ENCODE measurements at regions not wholly inside any gene's neighbourhood (a gene's known extent, or its start where the extent isn't known, plus 50 kb on each side); places are given as distances from the start of the nearest gene placed in this dataset.

DNA sequence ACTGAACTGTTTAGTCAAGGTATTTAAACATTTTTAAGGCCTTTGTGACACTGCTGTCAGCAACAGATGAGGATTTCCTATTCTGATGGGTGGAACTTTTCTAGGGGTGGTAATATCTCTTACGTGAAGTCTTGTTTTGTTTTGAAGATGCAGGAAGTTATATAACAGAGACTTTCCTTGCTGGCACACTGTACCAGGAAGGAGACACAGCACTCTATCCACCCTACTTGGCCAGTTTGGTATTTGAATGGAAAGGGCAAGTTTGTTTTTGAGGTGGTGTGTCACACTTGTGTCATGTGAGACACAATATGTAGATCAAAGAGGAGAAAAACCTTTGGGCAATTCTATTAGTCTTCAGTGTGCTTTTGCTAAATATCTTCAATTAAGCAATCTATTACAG is 51.6 kb upstream of the SRP54 start:
- peak in 1 of 3 donors; percentile 21 for DNase-seq (ENCODE audit: low read depth in 2 of 3, low spot score in 1 of 3)

DNA sequence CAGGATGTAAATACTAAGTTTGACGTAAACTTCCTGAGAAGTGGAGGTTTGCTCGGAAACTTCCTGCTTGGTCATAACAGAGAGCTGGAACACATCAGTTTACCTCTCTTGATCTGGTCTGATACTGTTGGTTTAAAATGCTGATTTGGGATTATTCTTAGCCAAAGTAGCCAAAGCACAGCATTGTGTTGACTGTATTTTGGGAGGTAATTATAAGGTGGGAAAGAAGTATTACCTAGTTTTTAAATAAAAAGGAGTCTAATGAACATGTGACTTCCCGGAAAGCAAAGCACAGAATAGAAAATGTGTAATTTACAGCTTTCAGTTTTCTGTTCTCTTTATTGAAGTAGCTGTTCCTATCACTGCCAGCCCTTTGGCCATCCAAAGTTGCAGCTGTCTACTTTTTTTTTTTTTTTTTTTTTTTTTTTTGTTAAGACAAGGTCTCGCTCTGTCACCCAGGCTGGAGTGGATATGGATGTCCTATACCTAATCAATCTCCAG is 52.2 kb upstream of the SRP54 start:
- DNase-seq (ENCODE audit: low read depth in 2 of 3, low spot score in 1 of 3) = peak in 1 of 3 donors; percentile 31

DNA sequence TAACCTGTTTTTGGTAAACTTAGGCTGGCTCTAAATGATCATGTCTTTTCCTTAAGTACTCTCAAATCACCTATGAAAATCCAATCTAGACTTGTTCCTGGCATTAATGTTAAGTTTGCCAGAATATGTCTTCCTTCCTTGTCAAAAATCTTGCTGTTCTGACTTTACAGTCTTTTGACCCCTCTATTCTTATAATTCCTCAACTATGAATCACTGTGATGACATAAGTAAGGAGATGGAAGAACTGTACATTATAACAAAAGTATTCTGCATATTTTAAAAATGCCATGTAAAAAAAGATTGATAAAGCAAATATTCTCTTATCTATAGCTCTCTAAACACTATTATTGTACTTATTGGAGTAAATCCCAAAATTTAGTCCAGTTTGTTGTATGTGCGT is 51.4 kb upstream of the BAZ1A start:
- no peak for DNase-seq (ENCODE audit: low read depth in 2 of 3, low spot score in 1 of 3)

All from stimulated activated CD4-positive, alpha-beta T cell treated with anti-CD3 and anti-CD28 coated beads, Interleukin-12 subunit alpha, Interleukin-12 subunit beta, amount 100 ng/mL, for 48 hours (primary cell).